Hepatic stellate cell (primary cell): ENCODE measurements at regions not wholly inside any gene's neighbourhood (a gene's known extent, or its start where the extent isn't known, plus 50 kb on each side); places are given as distances from the start of the nearest gene placed in this dataset.

ENCODE experiments used
- DNase-seq: peaks from one replicate; pipeline ENCODE4 v3.0.0; 2011; ENCODE audit warnings: low spot score

- DNase-seq: peak; percentile 60
Observed at GRCh38 chr2:71277536-71278103, 50.7 kb upstream of the PAIP2B start.

GRCh38 chr2:71277147-71277475, 50.2 kb upstream of the PAIP2B start:
- DNase-seq: no peak

GRCh38 chr2:71276311-71277146, 49.6 kb upstream of the PAIP2B start:
- DNase-seq: peak; percentile 93
